Endodermal cell (in vitro differentiated cells): ENCODE measurements at regions not wholly inside any gene's neighbourhood (a gene's known extent, or its start where the extent isn't known, plus 50 kb on each side); places are given as distances from the start of the nearest gene placed in this dataset.

Experiments used
- DNase-seq: peaks from one replicate; pipeline ENCODE4 v3.0.0-alpha.2; 2017
- H3K27ac ChIP-seq: 2 replicates; pipeline ENCODE4 v1.5.1; 2013; ENCODE audit warnings: mild to moderate bottlenecking, low read depth, low read length, moderate library complexity
- H3K27me3 ChIP-seq: 2 replicates; pipeline ENCODE4 v1.6.1; 2013; ENCODE audit warnings: mild to moderate bottlenecking, low read length, moderate library complexity; ENCODE audit not compliant: insufficient read depth, control insufficient read depth, poor library complexity, severe bottlenecking
- H3K36me3 ChIP-seq: 2 replicates; pipeline ENCODE4 v1.7.0; 2013; ENCODE audit warnings: mild to moderate bottlenecking, low read length, moderate library complexity; ENCODE audit not compliant: control insufficient read depth, insufficient read depth
- H3K4me1 ChIP-seq: one replicate; pipeline ENCODE4 v1.7.0; 2013; ENCODE audit warnings: low read length; ENCODE audit not compliant: control insufficient read depth, insufficient read depth
- H3K4me3 ChIP-seq: 2 replicates; pipeline ENCODE4 v1.5.1; 2013; ENCODE audit warnings: mild to moderate bottlenecking, low read length, moderate library complexity
- H3K9ac ChIP-seq: 2 replicates; pipeline ENCODE4 v1.6.1; 2013; ENCODE audit warnings: mild to moderate bottlenecking, low read length, moderate library complexity; ENCODE audit not compliant: poor library complexity, severe bottlenecking; ENCODE audit errors: extremely low read depth
- H3K9me3 ChIP-seq: 2 replicates; pipeline ENCODE4 v1.6.1; 2013; ENCODE audit warnings: mild to moderate bottlenecking, low read length, moderate library complexity; ENCODE audit not compliant: control insufficient read depth
- H3K27ac Mint-ChIP-seq: 2 replicates; pipeline ENCODE4 v1.8.0; 2020; ENCODE audit warnings: mixed read lengths
- H3K27me3 Mint-ChIP-seq: 2 replicates; pipeline ENCODE4 v1.8.0; 2021; ENCODE audit warnings: mild to moderate bottlenecking, mixed read lengths; ENCODE audit not compliant: insufficient read depth
- H3K36me3 Mint-ChIP-seq: 2 replicates; pipeline ENCODE4 v1.8.0; 2020; ENCODE audit warnings: low read depth, mixed read lengths
- H3K4me1 Mint-ChIP-seq: 2 replicates; pipeline ENCODE4 v1.8.0; 2020; ENCODE audit warnings: mixed read lengths
- H3K4me3 Mint-ChIP-seq: 2 replicates; pipeline ENCODE4 v1.8.0; 2020; ENCODE audit warnings: mild to moderate bottlenecking, moderate library complexity, mixed read lengths
- H3K9me3 Mint-ChIP-seq: 2 replicates; pipeline ENCODE4 v1.8.0; 2020; ENCODE audit warnings: mild to moderate bottlenecking, mixed read lengths
- WGBS, 2 experiments: methylation state at CpG; one replicate each; pipeline versions ENCODE4 v1.1.5 to v1.1.7; 2013; ENCODE audit warnings: missing lambda C conversion rate in 2 of 2, mixed read lengths in 1 of 2; ENCODE audit not compliant: insufficient coverage in 1 of 2, insufficient read length in 1 of 2; 5-methylcytosine and 5-hydroxymethylcytosine counted together
- TF ChIP-seq, protein P1 (sequence below): fragments of 200-600 bp; sonication (generic); conservative IDR thresholded peaks from 2 replicates; pipeline ENCODE4 v1.5.0; 2021; ENCODE audit warnings: antibody characterized with exemption, mild to moderate bottlenecking

DNA sequence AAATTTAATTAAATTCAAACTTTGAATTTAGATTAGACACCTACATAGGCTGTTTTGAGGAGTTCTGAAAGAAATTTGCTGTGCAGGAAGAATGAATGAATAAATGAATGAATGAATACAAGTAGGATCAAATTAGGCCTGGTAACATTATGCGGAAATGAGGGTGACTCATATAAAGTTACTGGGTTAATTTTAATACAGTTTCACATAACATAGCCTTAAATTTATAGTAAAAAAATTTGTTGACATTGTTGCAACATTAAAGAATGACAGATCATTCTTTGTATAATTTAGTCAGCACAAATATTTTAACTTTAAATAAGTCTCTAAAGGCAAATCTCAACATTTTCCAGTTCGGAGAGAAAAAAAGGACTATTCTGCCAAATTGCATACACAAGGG, 1293.1 kb upstream of the SLC39A10 start:
- no peak overlapping the region for H3K27ac Mint-ChIP-seq
- H3K27me3 Mint-ChIP-seq: no peaks in the 10 kb centered on the region
- H3K4me1 Mint-ChIP-seq: no peaks in the 10 kb centered on the region
- H3K4me3 Mint-ChIP-seq: no peak overlapping the region
- H3K9me3 Mint-ChIP-seq: peaks cover 25% of the 10 kb centered on the region
- no peaks in the 10 kb centered on the region for H3K4me1 ChIP-seq
- H3K9me3 ChIP-seq: peaks cover 5% of the 10 kb centered on the region
- H3K9ac ChIP-seq: no peak overlapping the region
- no peaks in the 10 kb centered on the region for H3K27me3 ChIP-seq
- H3K27ac ChIP-seq: no peak overlapping the region
- no peaks in the 10 kb centered on the region for H3K36me3 ChIP-seq
- DNase-seq: no peak
- H3K36me3 Mint-ChIP-seq: no peaks in the 10 kb centered on the region
- no peak overlapping the region for H3K4me3 ChIP-seq
- WGBS, 2 experiments: 100% methylated on average over 1 of the region's 2 CpGs; no CpG with 5 or more reads in 1 of the 2 experiments
- TF ChIP-seq, protein P1, sequence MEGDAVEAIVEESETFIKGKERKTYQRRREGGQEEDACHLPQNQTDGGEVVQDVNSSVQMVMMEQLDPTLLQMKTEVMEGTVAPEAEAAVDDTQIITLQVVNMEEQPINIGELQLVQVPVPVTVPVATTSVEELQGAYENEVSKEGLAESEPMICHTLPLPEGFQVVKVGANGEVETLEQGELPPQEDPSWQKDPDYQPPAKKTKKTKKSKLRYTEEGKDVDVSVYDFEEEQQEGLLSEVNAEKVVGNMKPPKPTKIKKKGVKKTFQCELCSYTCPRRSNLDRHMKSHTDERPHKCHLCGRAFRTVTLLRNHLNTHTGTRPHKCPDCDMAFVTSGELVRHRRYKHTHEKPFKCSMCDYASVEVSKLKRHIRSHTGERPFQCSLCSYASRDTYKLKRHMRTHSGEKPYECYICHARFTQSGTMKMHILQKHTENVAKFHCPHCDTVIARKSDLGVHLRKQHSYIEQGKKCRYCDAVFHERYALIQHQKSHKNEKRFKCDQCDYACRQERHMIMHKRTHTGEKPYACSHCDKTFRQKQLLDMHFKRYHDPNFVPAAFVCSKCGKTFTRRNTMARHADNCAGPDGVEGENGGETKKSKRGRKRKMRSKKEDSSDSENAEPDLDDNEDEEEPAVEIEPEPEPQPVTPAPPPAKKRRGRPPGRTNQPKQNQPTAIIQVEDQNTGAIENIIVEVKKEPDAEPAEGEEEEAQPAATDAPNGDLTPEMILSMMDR: no peak

DNA sequence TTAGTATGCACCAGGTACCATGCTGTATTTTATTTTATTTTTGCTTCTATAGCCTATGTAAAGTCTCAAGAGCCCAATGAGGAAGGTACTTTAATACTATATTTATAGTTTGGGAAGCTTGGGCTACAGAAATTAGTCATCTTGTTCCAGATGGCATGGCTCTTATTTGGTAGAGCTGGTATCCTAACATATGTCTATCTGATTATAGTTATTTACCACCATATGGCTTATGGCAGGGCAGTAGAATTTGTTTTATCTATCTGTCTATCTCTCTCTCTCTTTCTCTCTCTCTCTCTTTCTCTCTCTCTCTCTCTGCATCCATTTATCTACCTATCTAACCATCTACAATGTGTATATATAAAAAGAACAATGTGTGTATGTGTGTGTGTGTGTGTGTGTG, 1293.7 kb upstream of the SLC39A10 start:
- TF ChIP-seq, protein P1: no peak
- peaks cover 5% of the 10 kb centered on the region for H3K9me3 ChIP-seq
- peaks cover 24% of the 10 kb centered on the region for H3K9me3 Mint-ChIP-seq
- H3K27ac ChIP-seq: no peak overlapping the region
- no peaks in the 10 kb centered on the region for H3K36me3 Mint-ChIP-seq
- no peaks in the 10 kb centered on the region for H3K27me3 Mint-ChIP-seq
- no peak overlapping the region for H3K4me3 ChIP-seq
- H3K27ac Mint-ChIP-seq: no peak overlapping the region
- no peaks in the 10 kb centered on the region for H3K36me3 ChIP-seq
- no peak for DNase-seq
- H3K4me1 Mint-ChIP-seq: no peaks in the 10 kb centered on the region
- H3K4me1 ChIP-seq: no peaks in the 10 kb centered on the region
- no peak overlapping the region for H3K4me3 Mint-ChIP-seq
- no peak overlapping the region for H3K9ac ChIP-seq
- H3K27me3 ChIP-seq: no peaks in the 10 kb centered on the region

DNA sequence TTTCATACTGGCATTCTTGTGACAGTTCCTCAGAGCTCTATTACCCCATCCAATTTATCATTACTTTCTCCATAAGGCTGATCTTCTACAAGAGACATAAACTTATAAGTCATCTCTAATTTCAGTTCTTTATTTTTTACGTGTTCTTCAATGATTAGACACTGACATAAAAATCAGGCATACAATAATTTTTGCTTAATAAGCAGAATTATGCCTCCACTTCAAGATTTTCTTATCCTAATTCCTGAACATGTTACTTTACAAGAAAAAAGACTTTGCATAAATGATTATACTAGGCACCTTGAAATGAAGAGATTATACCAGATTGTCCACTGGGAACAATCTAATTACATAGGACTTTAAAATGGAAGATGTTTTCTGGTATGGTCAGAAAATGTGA, 1304.5 kb upstream of the SLC39A10 start:
- H3K27ac Mint-ChIP-seq: no peak overlapping the region
- H3K9me3 Mint-ChIP-seq: no peaks in the 10 kb centered on the region
- H3K36me3 Mint-ChIP-seq: no peaks in the 10 kb centered on the region
- Histone ChIP-seq H3K4me3 (no peak overlapping the region), H3K4me1 (no peaks in the 10 kb centered on the region), H3K9ac (no peak overlapping the region), H3K27ac (no peak overlapping the region), H3K36me3 (no peaks in the 10 kb centered on the region), H3K9me3 (no peaks in the 10 kb centered on the region), H3K27me3 (no peaks in the 10 kb centered on the region)
- H3K4me3 Mint-ChIP-seq: no peak overlapping the region
- H3K27me3 Mint-ChIP-seq: no peaks in the 10 kb centered on the region
- H3K4me1 Mint-ChIP-seq: no peaks in the 10 kb centered on the region
- TF ChIP-seq, protein P1: no peak
- no peak for DNase-seq
- 92 to 100% methylated on average over 1 of the region's 1 CpG for WGBS, 2 experiments
